ENCODE measurements at regions not wholly inside any gene's neighbourhood (a gene's known extent, or its start where the extent isn't known, plus 50 kb on each side); places are given as distances from the start of the nearest gene placed in this dataset.

- TF ChIP-seq CTCF (IDR thresholded peaks at IDR 0.05) (no peak), POLR2A (IDR thresholded peaks at IDR 0.05) (no peak)
- 67% methylated on average over 1 of the region's 1 CpG for WGBS (ENCODE audit: insufficient coverage, low coverage, low lambda C conversion rate, missing lambda C conversion rate)
- no peaks in the 10 kb centered on the region for H3K9me3 ChIP-seq
- no peaks in the 10 kb centered on the region for H3K36me3 ChIP-seq
- no peaks in the 10 kb centered on the region for H3K4me1 ChIP-seq
- DNase-seq (no peak), ATAC-seq (no peak)
- intact Hi-C loops (cut with DNase I): no loop called here
- no peaks in the 10 kb centered on the region for H3K27me3 ChIP-seq
- H3K4me3 ChIP-seq: no peak overlapping the region
- no peak overlapping the region for H3K27ac ChIP-seq
These were observed 432.7 kb upstream of the KLF4 start for GRCh38 chr9:107922260-107922659.

GRCh38 chr9:107919263-107919662 is 429.7 kb upstream of the KLF4 start:
- intact Hi-C loops (cut with DNase I): no loop called here
- Histone ChIP-seq H3K4me3 (no peak overlapping the region), H3K36me3 (no peaks in the 10 kb centered on the region), H3K27me3 (no peaks in the 10 kb centered on the region), H3K9me3 (no peaks in the 10 kb centered on the region), H3K27ac (no peak overlapping the region), H3K4me1 (no peaks in the 10 kb centered on the region)
- WGBS (ENCODE audit: insufficient coverage, low coverage, low lambda C conversion rate, missing lambda C conversion rate): 72% methylated on average over 5 of the region's 6 CpGs
- no peak for TF ChIP-seq CTCF (IDR thresholded peaks at IDR 0.05)
- no peak for TF ChIP-seq POLR2A (IDR thresholded peaks at IDR 0.05)
- no peak for ATAC-seq
- no peak for DNase-seq

GRCh38 chr9:107918749-107919148 is 429.2 kb upstream of the KLF4 start:
- no peak for DNase-seq
- Histone ChIP-seq H3K27me3 (no peaks in the 10 kb centered on the region), H3K27ac (no peak overlapping the region), H3K36me3 (no peaks in the 10 kb centered on the region), H3K9me3 (no peaks in the 10 kb centered on the region), H3K4me3 (no peak overlapping the region), H3K4me1 (no peaks in the 10 kb centered on the region)
- intact Hi-C loops (cut with DNase I): no loop called here
- TF ChIP-seq POLR2A (IDR thresholded peaks at IDR 0.05) (no peak), CTCF (IDR thresholded peaks at IDR 0.05) (no peak)
- 72% methylated on average over 11 of the region's 11 CpGs for WGBS (ENCODE audit: insufficient coverage, low coverage, low lambda C conversion rate, missing lambda C conversion rate)
- ATAC-seq: no peak

GRCh38 chr9:107914151-107914550 is 424.6 kb upstream of the KLF4 start:
- no peak for TF ChIP-seq CTCF (IDR thresholded peaks at IDR 0.05)
- no peak for TF ChIP-seq POLR2A (IDR thresholded peaks at IDR 0.05)
- WGBS (ENCODE audit: insufficient coverage, low coverage, low lambda C conversion rate, missing lambda C conversion rate): 61% methylated on average over 1 of the region's 1 CpG
- no peak for ATAC-seq

GRCh38 chr9:107907715-107908114 is 418.1 kb upstream of the KLF4 start:
- no peaks in the 10 kb centered on the region for H3K36me3 ChIP-seq
- intact Hi-C loops (cut with DNase I): no loop called here
- no peak for DNase-seq
- H3K27ac ChIP-seq: no peak overlapping the region
- no peak for TF ChIP-seq CTCF (IDR thresholded peaks at IDR 0.05)
- TF ChIP-seq POLR2A (IDR thresholded peaks at IDR 0.05): no peak
- no peaks in the 10 kb centered on the region for H3K9me3 ChIP-seq
- no peaks in the 10 kb centered on the region for H3K27me3 ChIP-seq
- H3K4me3 ChIP-seq: no peak overlapping the region
- ATAC-seq: no peak
- 46% methylated on average over 1 of the region's 1 CpG for WGBS (ENCODE audit: insufficient coverage, low coverage, low lambda C conversion rate, missing lambda C conversion rate)
- H3K4me1 ChIP-seq: no peaks in the 10 kb centered on the region

More at GRCh38 chr9:107914151-107914550, 424.6 kb upstream of the KLF4 start:
- intact Hi-C loops (cut with DNase I): no loop called here
- Histone ChIP-seq H3K9me3 (no peaks in the 10 kb centered on the region), H3K36me3 (no peaks in the 10 kb centered on the region), H3K27ac (no peak overlapping the region), H3K4me3 (no peak overlapping the region), H3K27me3 (no peaks in the 10 kb centered on the region), H3K4me1 (no peaks in the 10 kb centered on the region)
- DNase-seq: no peak

Data from right lobe of liver (tissue), 6 donors.